Fibroblast of lung (primary cell): ENCODE measurements at regions not wholly inside any gene's neighbourhood (a gene's known extent, or its start where the extent isn't known, plus 50 kb on each side); places are given as distances from the start of the nearest gene placed in this dataset.

ENCODE experiments used
- DNase-seq, 2 donors: peaks; one replicate each; pipeline versions ENCODE4 v3.0.0 to v3.0.0-alpha.2; 2010; ENCODE audit warnings: low read depth in 2 of 2
- H2AFZ ChIP-seq: 2 replicates; pipeline ENCODE4 v1.5.1; 2012; ENCODE audit warnings: low read length, control low read depth, inconsistent platforms
- H3K27ac ChIP-seq: 2 replicates; pipeline ENCODE4 v1.5.1; 2011; ENCODE audit warnings: low read length, control low read depth; ENCODE audit not compliant: insufficient read depth
- H3K27me3 ChIP-seq: 2 replicates; pipeline ENCODE4 v1.5.1; 2011; ENCODE audit warnings: mild to moderate bottlenecking, low read length; ENCODE audit not compliant: control insufficient read depth, insufficient read depth
- H3K36me3 ChIP-seq: 2 replicates; pipeline ENCODE4 v1.5.1; 2011; ENCODE audit warnings: low read length; ENCODE audit not compliant: control insufficient read depth, insufficient read depth
- H3K4me1 ChIP-seq: 2 replicates; pipeline ENCODE4 v1.5.1; 2011; ENCODE audit warnings: low read length; ENCODE audit not compliant: control insufficient read depth, insufficient read depth; ENCODE audit errors: extremely low read depth
- H3K4me2 ChIP-seq: 2 replicates; pipeline ENCODE4 v1.5.1; 2011; ENCODE audit warnings: low read length, control low read depth; ENCODE audit not compliant: insufficient read depth; ENCODE audit errors: extremely low read depth
- H3K4me3 ChIP-seq, 4 experiments: fragments of 200-600 bp in 1 of 4; sonication (generic) in 1 of 4; replicated peaks in 1 of 4; 2 replicates each; pipeline ENCODE4 v1.5.1; 2011 to 2016; ENCODE audit warnings: low read length in 4 of 4, low read depth in 3 of 4, mild to moderate bottlenecking in 3 of 4, control low read depth in 2 of 4, inconsistent platforms in 1 of 4, mixed read lengths in 1 of 4; ENCODE audit not compliant: insufficient read depth in 1 of 4; ENCODE audit errors: control extremely low read depth in 1 of 4
- H3K79me2 ChIP-seq: 2 replicates; pipeline ENCODE4 v1.5.1; 2012; ENCODE audit warnings: mild to moderate bottlenecking, low read length, inconsistent platforms; ENCODE audit not compliant: control insufficient read depth, insufficient read depth
- H3K9ac ChIP-seq: 2 replicates; pipeline ENCODE4 v1.5.1; 2011; ENCODE audit warnings: mild to moderate bottlenecking, low read length, control low read depth; ENCODE audit not compliant: insufficient read depth
- H3K9me3 ChIP-seq: 2 replicates; pipeline ENCODE4 v1.5.1; 2012; ENCODE audit warnings: low read depth, low read length; ENCODE audit not compliant: control insufficient read depth, insufficient read depth
- H4K20me1 ChIP-seq: 2 replicates; pipeline ENCODE4 v1.5.1; 2011; ENCODE audit warnings: low read length; ENCODE audit not compliant: control insufficient read depth, insufficient read depth; ENCODE audit errors: extremely low read depth
- CTCF ChIP-seq, 2 donors: IDR thresholded peaks in 1 of 2; conservative IDR thresholded peaks in 1 of 2; 1 replicate in 1 of 2; 2 replicates in 1 of 2; pipeline ENCODE4 v1.5.1; 2011 to 2012; ENCODE audit warnings: low read length in 2 of 2, control low read depth in 1 of 2, inconsistent platforms in 1 of 2, low read depth in 1 of 2, mild to moderate bottlenecking in 1 of 2
- EZH2 ChIP-seq: IDR thresholded peaks from 2 replicates; pipeline ENCODE4 v1.5.1; 2012; ENCODE audit warnings: low read length, control low read depth, mild to moderate bottlenecking; ENCODE audit errors: missing control alignments

GRCh38 chr5:174837919-174838902 is 113.8 kb downstream of the MSX2 start:
- Histone ChIP-seq H3K4me2 (no peak overlapping the region), H3K4me3 (no peak overlapping the region), H4K20me1 (no peaks in the 10 kb centered on the region), H3K4me1 (no peaks in the 10 kb centered on the region), H3K79me2 (no peaks in the 10 kb centered on the region), H3K9me3 (no peaks in the 10 kb centered on the region), H3K27me3 (no peaks in the 10 kb centered on the region), H3K36me3 (no peaks in the 10 kb centered on the region), H3K9ac (no peak overlapping the region), H2AFZ (no peak overlapping the region), H3K27ac (no peak overlapping the region)
- no peak for TF ChIP-seq EZH2
- peak in 1 of 2 donors; percentile 60 for TF ChIP-seq CTCF (conservative IDR thresholded peaks at IDR 0.05 in 1 of 2, IDR thresholded peaks at IDR 0.05 in 1 of 2; ENCODE audit: low read depth in 1 of 2, low read length in 2 of 2)
- DNase-seq = peak; percentile 87 to 99

- no peak for TF ChIP-seq CTCF (conservative IDR thresholded peaks at IDR 0.05 in 1 of 2, IDR thresholded peaks at IDR 0.05 in 1 of 2; ENCODE audit: low read depth in 1 of 2, low read length in 2 of 2)
- no peak for TF ChIP-seq EZH2
- Histone ChIP-seq H3K9ac (no peak overlapping the region), H3K4me1 (no peaks in the 10 kb centered on the region), H3K27me3 (no peaks in the 10 kb centered on the region), H3K9me3 (no peaks in the 10 kb centered on the region), H4K20me1 (no peaks in the 10 kb centered on the region), H3K27ac (no peak overlapping the region), H3K4me3 (no peak overlapping the region), H2AFZ (no peak overlapping the region), H3K36me3 (no peaks in the 10 kb centered on the region), H3K79me2 (no peaks in the 10 kb centered on the region), H3K4me2 (no peak overlapping the region)
- DNase-seq = no peak
Measured at GRCh38 chr5:174834081-174834480, 109.7 kb downstream of the MSX2 start.

- TF ChIP-seq CTCF (conservative IDR thresholded peaks at IDR 0.05 in 1 of 2, IDR thresholded peaks at IDR 0.05 in 1 of 2; ENCODE audit: low read depth in 1 of 2, low read length in 2 of 2) (no peak), EZH2 (no peak)
- Histone ChIP-seq H3K9ac (no peak overlapping the region), H3K4me1 (no peaks in the 10 kb centered on the region), H2AFZ (no peak overlapping the region), H3K36me3 (no peaks in the 10 kb centered on the region), H4K20me1 (no peaks in the 10 kb centered on the region), H3K4me3 (no peak overlapping the region), H3K4me2 (no peak overlapping the region), H3K27me3 (no peaks in the 10 kb centered on the region), H3K9me3 (no peaks in the 10 kb centered on the region), H3K27ac (no peak overlapping the region), H3K79me2 (no peaks in the 10 kb centered on the region)
- DNase-seq = no peak
Measured at GRCh38 chr5:174832811-174833210, 108.4 kb downstream of the MSX2 start.
